ENCODE measurements at regions not wholly inside any gene's neighbourhood (a gene's known extent, or its start where the extent isn't known, plus 50 kb on each side); places are given as distances from the start of the nearest gene placed in this dataset.

GRCh38 chr1:30375156-30375555 lies 348.2 kb downstream of the MATN1 start:
- TF ChIP-seq YY1 (IDR thresholded peaks at IDR 0.05; ENCODE audit: insufficient read depth, insufficient read length): no peak
- no peak for TF ChIP-seq SUZ12 (IDR thresholded peaks at IDR 0.05; ENCODE audit: extremely low read depth, insufficient read depth, insufficient read length)

Measured in NT2/D1 (cell line).